Stimulated activated CD8-positive, alpha-beta memory T cell treated with anti-CD3 and anti-CD28 coated beads, Interleukin-4, amount 100 ng/mL, for 48 hours (primary cell): ENCODE measurements at regions not wholly inside any gene's neighbourhood (a gene's known extent, or its start where the extent isn't known, plus 50 kb on each side); places are given as distances from the start of the nearest gene placed in this dataset.
"Not testable (repeated sequence)": the region's sequence is repeated elsewhere in the genome, so short reads cannot be mapped to it uniquely, and the experiment has no call there.

ENCODE experiments used
- DNase-seq: peaks from one replicate; pipeline ENCODE4 v3.0.0-alpha.2; 2020

GRCh38 chr1:30165116-30165515 is 558.3 kb downstream of the MATN1 start:
- DNase-seq, result no peak

DNA sequence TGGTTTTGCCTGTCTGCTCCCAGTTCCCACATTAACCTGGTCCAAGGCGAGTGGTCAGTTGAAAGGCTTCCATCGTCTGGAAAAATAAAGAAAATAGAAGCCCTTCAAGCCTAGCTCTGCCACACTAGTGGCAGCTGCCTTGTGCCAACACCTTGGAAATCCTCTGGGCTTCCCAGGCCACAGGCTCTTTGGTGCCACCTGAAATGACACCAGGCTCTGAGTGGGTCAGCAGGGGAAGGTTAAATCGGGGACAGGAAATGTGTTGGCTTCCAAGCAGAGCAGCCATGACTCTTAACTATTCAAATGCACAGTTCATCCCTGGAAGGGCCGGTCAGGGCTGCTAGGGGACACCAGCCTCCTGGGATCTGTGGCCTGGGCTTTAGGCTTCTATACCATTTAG is 558.7 kb downstream of the MATN1 start:
- DNase-seq, result no peak

- DNase-seq, result no peak
Observed at GRCh38 chr1:30162565-30162964, 560.8 kb downstream of the MATN1 start.

GRCh38 chr1:30161953-30162352 is 561.4 kb downstream of the MATN1 start:
- no peak for DNase-seq

DNA sequence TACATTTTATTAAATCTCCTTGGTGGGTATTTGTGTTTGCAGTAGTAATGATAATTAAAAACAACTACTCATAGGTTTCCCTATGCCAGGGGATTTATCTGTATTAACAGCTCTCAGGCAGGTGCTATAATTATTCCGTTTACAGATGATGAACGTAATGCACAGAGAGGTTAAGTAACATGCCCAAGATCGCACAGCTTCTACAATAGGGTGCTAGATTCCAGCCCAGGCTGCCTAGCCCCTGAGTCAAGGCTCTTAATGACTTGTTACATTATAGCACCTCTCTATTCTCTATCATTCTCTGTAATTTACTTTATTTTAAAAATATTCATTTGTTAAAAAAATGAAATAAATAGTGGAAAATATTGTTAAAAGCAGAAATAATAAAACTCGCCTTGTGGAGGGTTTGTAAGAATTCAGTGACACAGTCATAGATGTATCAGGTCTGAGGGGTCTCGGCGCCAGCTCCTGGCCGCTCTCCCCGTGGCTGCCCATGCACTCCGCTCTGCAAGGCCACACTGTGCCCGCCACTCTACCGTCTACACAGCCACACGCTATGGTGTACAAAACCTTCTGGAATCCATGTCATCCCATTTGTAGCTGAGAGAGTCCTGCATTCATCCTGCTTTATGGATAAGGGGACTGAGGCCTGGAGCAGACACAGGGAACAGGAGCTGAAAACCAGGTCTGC is 562.2 kb downstream of the MATN1 start:
- DNase-seq, result no peak

DNA sequence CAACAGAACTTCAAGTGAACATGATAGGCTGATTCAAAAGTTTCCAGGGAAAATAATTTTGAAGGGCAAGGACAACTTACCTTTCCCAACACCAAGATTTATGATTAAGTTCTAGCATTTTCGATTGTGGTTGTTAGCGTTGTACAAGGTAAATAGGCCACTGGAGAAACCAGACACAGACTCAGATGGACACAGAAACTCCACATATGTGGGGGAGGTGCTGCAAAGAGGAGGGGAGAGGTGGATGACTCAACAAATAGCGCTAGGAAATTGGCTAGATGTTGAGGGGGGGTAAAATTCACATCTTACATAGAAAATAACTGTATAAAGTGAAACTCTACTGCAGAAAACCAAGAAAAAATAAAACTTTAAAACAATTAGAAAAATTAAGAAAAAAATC is 564.4 kb downstream of the MATN1 start:
- DNase-seq, result no peak

GRCh38 chr1:30155698-30156097 is 567.7 kb downstream of the MATN1 start:
- not testable (repeated sequence) for DNase-seq

DNA sequence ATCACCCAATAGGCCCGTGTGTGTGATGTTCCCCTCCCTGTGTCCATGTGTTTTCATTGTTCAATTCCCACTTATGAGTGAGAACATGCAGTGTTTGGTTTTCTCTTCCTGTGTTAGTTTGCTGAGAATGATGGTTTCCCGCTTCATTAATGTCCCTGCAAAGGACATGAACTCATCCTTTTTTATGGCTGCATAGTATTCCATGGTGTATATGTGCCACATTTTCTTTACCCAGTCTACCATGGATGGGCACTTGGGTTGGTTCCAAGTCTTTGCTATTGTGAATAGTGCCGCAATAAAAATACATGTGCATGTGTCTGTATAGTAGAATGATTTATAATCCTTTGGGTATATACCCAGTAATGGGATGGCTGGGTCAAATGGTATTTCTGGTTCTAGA is 568.1 kb downstream of the MATN1 start:
- DNase-seq, result not testable (repeated sequence)

DNA sequence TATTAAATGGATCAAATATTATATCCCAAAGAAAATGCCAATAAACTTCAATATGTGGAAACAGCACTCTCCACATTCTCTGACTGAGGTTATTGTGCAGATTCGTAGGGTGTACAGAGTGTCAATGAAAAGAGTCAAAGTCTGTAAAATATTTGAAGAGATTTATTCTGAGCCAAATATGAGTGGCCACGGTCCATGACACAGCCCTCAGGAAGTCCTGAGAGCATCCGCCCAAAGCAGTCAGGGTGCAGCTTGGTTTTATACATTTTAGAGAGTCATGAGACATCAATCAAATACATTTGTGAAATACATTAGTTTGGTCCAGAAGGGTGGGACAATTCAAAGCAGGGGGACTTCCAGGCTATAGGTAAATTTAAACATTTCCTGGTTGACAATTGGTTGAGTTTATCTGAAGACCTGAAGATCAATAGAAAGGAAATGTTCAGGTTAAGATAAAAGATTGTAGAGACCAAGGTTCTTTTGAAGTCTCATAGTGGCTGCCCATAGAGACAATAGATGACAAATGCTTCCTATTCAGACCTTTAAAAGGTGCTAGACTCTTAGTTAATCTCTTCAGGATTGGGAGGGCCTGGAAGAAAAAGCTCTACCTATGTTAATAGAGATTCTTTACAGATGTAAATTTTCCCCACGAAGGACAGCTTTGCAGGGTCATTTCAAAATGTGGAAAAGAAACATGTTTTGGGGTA is 569.5 kb downstream of the MATN1 start:
- DNase-seq, result no peak

- DNase-seq, result no peak
Observed at GRCh38 chr1:30151826-30152225, 571.6 kb downstream of the MATN1 start.

GRCh38 chr1:30151119-30151518 is 572.3 kb downstream of the MATN1 start:
- no peak for DNase-seq

GRCh38 chr1:30149226-30149625 is 574.2 kb downstream of the MATN1 start:
- DNase-seq, result no peak

DNA sequence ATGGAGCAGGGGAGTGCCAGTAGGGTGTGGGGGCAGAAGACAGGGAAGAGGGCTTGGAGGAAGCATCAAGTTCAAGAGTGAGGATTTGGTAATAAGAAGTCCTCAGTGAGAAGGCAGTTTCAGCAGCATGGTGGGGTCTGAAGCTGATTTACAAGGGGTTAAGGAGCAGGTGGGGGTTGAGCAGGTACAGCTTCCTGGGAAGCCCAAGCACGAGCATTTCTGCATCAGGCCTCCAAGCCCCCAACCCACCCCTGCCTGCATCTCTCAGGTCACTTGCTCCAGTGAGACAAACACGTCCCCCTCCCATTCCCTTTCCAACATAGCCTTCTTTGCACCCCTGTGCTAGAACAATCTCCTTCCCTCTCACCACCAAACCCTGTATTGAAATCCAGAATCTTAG is 574.7 kb downstream of the MATN1 start:
- no peak for DNase-seq

- no peak for DNase-seq
Observed at GRCh38 chr1:30147188-30147587, 576.2 kb downstream of the MATN1 start.

- DNase-seq, result no peak
Observed at GRCh38 chr1:30146448-30146847, 576.9 kb downstream of the MATN1 start.

DNA sequence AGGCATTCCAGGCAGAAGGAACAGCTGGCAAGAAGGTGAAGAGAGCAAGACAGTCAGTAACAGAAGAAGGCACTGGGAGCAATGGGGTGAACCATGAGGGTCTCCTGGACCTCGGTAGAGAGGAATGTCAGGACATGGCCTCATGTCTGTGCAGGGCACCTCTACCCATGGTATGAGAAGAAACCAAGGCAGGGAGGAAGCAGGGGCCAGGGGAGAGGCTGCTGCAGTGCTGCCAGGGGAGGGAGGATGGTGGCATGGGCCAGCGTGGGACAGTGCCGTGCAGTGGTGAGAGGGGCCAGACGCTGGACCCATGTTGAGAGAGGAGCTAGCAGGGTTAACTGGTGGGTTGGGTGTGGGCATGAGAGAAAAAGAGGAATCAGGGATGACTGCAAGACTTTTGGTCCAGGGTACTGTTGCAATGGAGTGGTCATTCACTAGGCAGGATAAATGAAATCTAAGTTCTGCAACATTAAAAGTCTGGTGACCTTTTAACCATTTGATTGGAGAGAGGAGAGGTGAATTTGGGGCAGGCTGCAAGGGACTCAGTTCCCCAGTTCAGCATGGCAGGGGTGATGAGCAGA is 577.6 kb downstream of the MATN1 start:
- no peak for DNase-seq

- no peak for DNase-seq
Observed at GRCh38 chr1:30144831-30145230, 578.6 kb downstream of the MATN1 start.

- DNase-seq, result no peak
Observed at GRCh38 chr1:30143517-30143916, 579.9 kb downstream of the MATN1 start.

GRCh38 chr1:30140566-30140965 is 582.8 kb downstream of the MATN1 start:
- no peak for DNase-seq

GRCh38 chr1:30138891-30139290 is 584.5 kb downstream of the MATN1 start:
- no peak for DNase-seq

DNA sequence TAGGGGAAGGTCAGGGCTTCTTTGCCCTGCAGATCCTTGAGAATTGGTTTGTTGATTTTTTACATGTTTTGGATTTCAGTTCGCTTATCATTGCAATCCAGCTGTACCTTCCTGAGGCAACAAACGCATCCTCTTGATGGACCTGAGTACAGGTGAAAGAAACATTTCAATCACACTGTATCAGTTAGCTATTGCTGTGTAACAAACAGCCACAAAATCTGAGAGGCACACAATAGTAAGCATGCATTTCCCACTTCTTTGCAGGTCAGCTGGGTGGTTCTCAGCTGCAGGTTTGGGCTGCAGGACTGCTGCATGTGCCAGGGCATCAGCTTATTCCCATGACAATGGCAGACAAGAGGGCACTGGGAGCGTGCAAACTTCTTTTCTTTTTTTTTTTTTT is 586.4 kb downstream of the MATN1 start:
- no peak for DNase-seq

DNA sequence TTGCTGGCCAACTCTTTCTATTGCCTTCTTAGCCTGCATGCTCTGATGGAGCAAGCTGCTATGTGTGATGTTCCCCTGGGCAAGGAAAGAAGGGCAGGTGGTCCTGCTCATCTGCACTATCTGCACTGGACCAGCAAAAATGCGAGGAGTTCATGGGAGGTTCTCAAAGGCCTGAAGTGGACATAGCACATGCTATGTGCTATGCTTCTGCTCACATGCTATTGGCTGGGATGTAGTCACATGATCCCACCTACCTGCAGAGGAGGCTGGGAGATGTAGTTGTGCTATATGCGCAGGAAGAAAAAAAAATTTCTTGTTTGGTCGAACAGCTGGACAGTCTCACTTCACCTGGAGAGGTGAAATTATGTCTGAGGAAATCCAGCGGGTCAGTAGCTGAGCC is 587.7 kb downstream of the MATN1 start:
- DNase-seq, result no peak

GRCh38 chr1:30134466-30135217 is 588.7 kb downstream of the MATN1 start:
- no peak for DNase-seq
